WTC11 (cell line): ENCODE measurements at regions not wholly inside any gene's neighbourhood (a gene's known extent, or its start where the extent isn't known, plus 50 kb on each side); places are given as distances from the start of the nearest gene placed in this dataset.

Source experiments
- ATAC-seq: fragments of 200-7000 bp; cut with Tn5 transposase; 2 replicates; pipeline ENCODE4 v1.10.0; 2021; ENCODE audit warnings: mild to moderate bottlenecking, moderate library complexity
- CTCF ChIA-PET: fragments of 300-600 bp; sonication (Branson Sonifier 250); formaldehyde crosslinking; loops from one replicate; lab custom pipeline; 2021; ENCODE audit warnings: antibody characterized with exemption; lab: Charles Lee
- POLR2A ChIA-PET: fragments of 350-600 bp; sonication (Branson Sonifier 250); formaldehyde crosslinking; loops from one replicate; lab custom pipeline; 2021; ENCODE audit warnings: antibody characterized with exemption; lab: Charles Lee
- DNase-seq: peaks from one replicate; pipeline ENCODE4 v3.0.0; 2021; ENCODE audit warnings: low spot score
- H3K27ac Mint-ChIP-seq: 2 replicates; pipeline ENCODE4 v1.8.0; 2021; ENCODE audit warnings: mixed read lengths
- H3K27me3 Mint-ChIP-seq: 2 replicates; pipeline ENCODE4 v1.8.0; 2021; ENCODE audit warnings: low read depth, mild to moderate bottlenecking, moderate library complexity, mixed read lengths
- H3K36me3 Mint-ChIP-seq: 2 replicates; pipeline ENCODE4 v1.8.0; 2021; ENCODE audit warnings: mixed read lengths
- H3K4me1 Mint-ChIP-seq: 2 replicates; pipeline ENCODE4 v1.8.0; 2022; ENCODE audit warnings: mixed read lengths
- H3K4me3 Mint-ChIP-seq: 2 replicates; pipeline ENCODE4 v1.8.0; 2021; ENCODE audit warnings: mild to moderate bottlenecking, moderate library complexity, mixed read lengths
- H3K9me3 Mint-ChIP-seq: 2 replicates; pipeline ENCODE4 v1.8.0; 2021; ENCODE audit warnings: mixed read lengths
- ATF1 ChIP-seq: sonication (generic); formaldehyde crosslinking; IDR thresholded peaks from 2 replicates; pipeline ENCODE4 v1.8.1; 2023; ENCODE audit warnings: mild to moderate bottlenecking, moderate library complexity, missing genetic modification reagents
- CBFB ChIP-seq: sonication (generic); formaldehyde crosslinking; IDR thresholded peaks from 2 replicates; pipeline ENCODE4 v1.8.1; 2022; ENCODE audit warnings: mild to moderate bottlenecking, low read depth, missing genetic modification reagents
- CREM ChIP-seq: sonication (generic); formaldehyde crosslinking; IDR thresholded peaks from 2 replicates; pipeline ENCODE4 v1.8.1; 2022; ENCODE audit warnings: mild to moderate bottlenecking, missing genetic modification reagents, moderate library complexity
- ELF4 ChIP-seq: sonication (generic); formaldehyde crosslinking; IDR thresholded peaks from 2 replicates; pipeline ENCODE4 v1.8.1; 2022; ENCODE audit warnings: low read depth, mild to moderate bottlenecking, moderate library complexity, missing genetic modification reagents
- IRF2 ChIP-seq: sonication (generic); formaldehyde crosslinking; IDR thresholded peaks from 2 replicates; pipeline ENCODE4 v1.8.0; 2022; ENCODE audit warnings: low read depth, missing genetic modification reagents, borderline replicate concordance
- MAX ChIP-seq: sonication (generic); formaldehyde crosslinking; IDR thresholded peaks from 2 replicates; pipeline ENCODE4 v1.8.0; 2022; ENCODE audit warnings: mild to moderate bottlenecking, missing genetic modification reagents
- MYBL2 ChIP-seq: sonication (generic); formaldehyde crosslinking; IDR thresholded peaks from 2 replicates; pipeline ENCODE4 v1.8.1; 2023; ENCODE audit warnings: mild to moderate bottlenecking, moderate library complexity, missing genetic modification reagents
- NR3C1 ChIP-seq: sonication (generic); formaldehyde crosslinking; conservative IDR thresholded peaks from 2 replicates; pipeline ENCODE4 v1.8.1; 2023; ENCODE audit warnings: low read depth, mild to moderate bottlenecking, missing genetic modification reagents
- PRRX2 ChIP-seq: fragments of 250-450 bp; sonication (Bioruptor Pico); IDR thresholded peaks from 2 replicates; pipeline ENCODE4 v1.8.0; 2021; ENCODE audit warnings: mild to moderate bottlenecking
- SMAD3 ChIP-seq: sonication (generic); formaldehyde crosslinking; IDR thresholded peaks from 2 replicates; pipeline ENCODE4 v1.8.0; 2022; ENCODE audit warnings: missing genetic modification reagents, mild to moderate bottlenecking, borderline replicate concordance
- TCF7 ChIP-seq: sonication (generic); formaldehyde crosslinking; IDR thresholded peaks from 2 replicates; pipeline ENCODE4 v1.8.0; 2022; ENCODE audit warnings: mild to moderate bottlenecking, low read depth, missing genetic modification reagents, moderate library complexity
- TEAD4 ChIP-seq: sonication (generic); formaldehyde crosslinking; IDR thresholded peaks from 2 replicates; pipeline ENCODE4 v1.8.0; 2022; ENCODE audit warnings: mild to moderate bottlenecking, missing genetic modification reagents
- USF2 ChIP-seq: sonication (generic); formaldehyde crosslinking; IDR thresholded peaks from 2 replicates; pipeline ENCODE4 v1.8.1; 2023; ENCODE audit warnings: mild to moderate bottlenecking, missing genetic modification reagents, moderate library complexity
- ZBTB21 ChIP-seq: sonication (generic); formaldehyde crosslinking; IDR thresholded peaks from 2 replicates; pipeline ENCODE4 v1.8.1; 2023; ENCODE audit warnings: mild to moderate bottlenecking, missing genetic modification reagents, borderline replicate concordance
- ZNF121 ChIP-seq: sonication (generic); formaldehyde crosslinking; IDR thresholded peaks from 2 replicates; pipeline ENCODE4 v1.8.0; 2023; ENCODE audit warnings: missing genetic modification reagents
- ZNF138 ChIP-seq: sonication (generic); formaldehyde crosslinking; conservative IDR thresholded peaks from 2 replicates; pipeline ENCODE4 v1.8.1; 2022; ENCODE audit warnings: mild to moderate bottlenecking, moderate library complexity, missing genetic modification reagents
- ZNF263 ChIP-seq: sonication (generic); formaldehyde crosslinking; IDR thresholded peaks from 2 replicates; pipeline ENCODE4 v1.8.1; 2022; ENCODE audit warnings: low read depth, mild to moderate bottlenecking, moderate library complexity, missing genetic modification reagents
- TF ChIP-seq, protein P1 (sequence below): fragments of 250-450 bp; sonication (Bioruptor Pico); conservative IDR thresholded peaks from 2 replicates; pipeline ENCODE4 v1.9.0; 2021; ENCODE audit warnings: mild to moderate bottlenecking
- TF ChIP-seq, protein P2 (sequence below): sonication (generic); formaldehyde crosslinking; IDR thresholded peaks from 2 replicates; pipeline ENCODE4 v1.8.1; 2023; ENCODE audit warnings: mild to moderate bottlenecking, missing genetic modification reagents
- TF ChIP-seq, protein P3 (sequence below): sonication (generic); formaldehyde crosslinking; IDR thresholded peaks from 2 replicates; pipeline ENCODE4 v1.8.1; 2022; ENCODE audit warnings: missing genetic modification reagents, borderline replicate concordance
- TF ChIP-seq, protein P4 (sequence below): sonication (generic); formaldehyde crosslinking; IDR thresholded peaks from 2 replicates; pipeline ENCODE4 v1.8.1; 2022; ENCODE audit warnings: mild to moderate bottlenecking, moderate library complexity, missing genetic modification reagents

DNA sequence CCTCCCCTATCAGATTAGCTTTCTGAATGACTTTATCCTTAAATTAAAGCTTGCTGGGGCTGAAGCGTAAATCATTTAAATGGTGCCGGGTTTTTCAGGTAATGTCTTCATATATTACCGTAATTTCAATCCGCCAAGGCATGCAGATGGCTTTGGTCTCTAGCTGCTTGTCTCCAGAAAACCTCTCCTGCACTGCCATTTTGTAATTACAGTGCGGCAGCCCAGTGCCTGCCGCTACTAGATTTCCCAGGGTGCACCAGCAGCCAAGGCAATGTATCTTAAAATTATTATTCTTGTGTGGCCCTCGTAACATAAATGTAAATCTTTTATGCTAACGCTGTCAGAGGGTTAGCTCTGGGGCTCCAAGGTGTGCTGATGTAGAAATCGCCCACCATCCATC lies 208.5 kb downstream of the TMEM114 start (continued):
- TF ChIP-seq TCF7 (no peak), PRRX2 (CRISPR knock-in tag) (no peak), IRF2 (CRISPR knock-in tag) (no peak)
- TF ChIP-seq, all 79 proteins: peak for 0

GRCh38 chr16:8380311-8380710 lies 210.0 kb downstream of the TMEM114 start:
- no peak overlapping the region for H3K4me3 Mint-ChIP-seq
- CTCF ChIA-PET, result no interaction called here
- H3K4me1 Mint-ChIP-seq, result no peaks in the 10 kb centered on the region
- ATAC-seq (no peak), DNase-seq (no peak)
- POLR2A ChIA-PET, result no interaction called here
- peaks cover 6% of the 10 kb centered on the region for H3K27me3 Mint-ChIP-seq
- H3K9me3 Mint-ChIP-seq, result peaks cover 95% of the 10 kb centered on the region
- TF ChIP-seq, protein P1, sequence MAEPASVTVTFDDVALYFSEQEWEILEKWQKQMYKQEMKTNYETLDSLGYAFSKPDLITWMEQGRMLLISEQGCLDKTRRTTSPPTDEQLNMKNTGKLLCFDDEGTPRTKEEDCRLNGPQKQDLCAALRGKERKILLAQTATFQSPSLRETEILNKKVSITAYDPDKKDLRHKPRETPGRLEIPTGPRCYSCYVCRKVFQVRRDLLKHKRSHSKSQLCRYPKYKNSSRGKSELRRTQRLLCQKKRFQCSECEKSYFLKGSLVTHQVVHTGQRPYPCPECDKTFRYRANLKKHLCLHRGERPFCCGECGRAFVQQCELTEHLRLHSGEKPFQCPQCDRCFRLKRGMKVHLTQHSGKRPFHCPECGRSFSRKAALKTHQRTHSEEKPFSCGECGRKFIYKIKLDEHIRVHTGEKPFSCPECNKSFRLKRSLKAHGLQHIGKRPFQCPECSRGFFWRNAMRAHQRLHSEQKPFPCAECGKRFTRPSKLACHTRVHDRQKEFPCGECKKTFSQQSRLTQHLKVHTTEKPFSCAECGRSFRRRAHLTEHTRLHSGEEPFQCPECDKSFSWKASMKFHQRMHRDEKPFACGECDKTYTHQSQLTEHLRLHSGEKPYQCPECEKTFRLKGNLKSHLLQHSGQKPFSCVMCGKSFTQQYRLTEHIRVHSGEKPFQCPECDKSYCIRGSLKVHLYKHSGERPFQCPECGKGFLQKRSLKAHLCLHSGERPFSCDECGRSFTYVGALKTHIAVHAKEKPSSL (CRISPR knock-in tag), result no peak
- TF ChIP-seq USF2, result no peak
- no peak for TF ChIP-seq ELF4 (CRISPR knock-in tag)
- TF ChIP-seq MAX (CRISPR knock-in tag), result no peak
- TF ChIP-seq SMAD3 (CRISPR knock-in tag), result no peak
- no peak for TF ChIP-seq TCF7
- TF ChIP-seq TEAD4 (CRISPR knock-in tag), result no peak
- TF ChIP-seq ZNF138 (CRISPR knock-in tag), result no peak
- no peak for TF ChIP-seq CBFB (CRISPR knock-in tag)
- TF ChIP-seq, protein P2, sequence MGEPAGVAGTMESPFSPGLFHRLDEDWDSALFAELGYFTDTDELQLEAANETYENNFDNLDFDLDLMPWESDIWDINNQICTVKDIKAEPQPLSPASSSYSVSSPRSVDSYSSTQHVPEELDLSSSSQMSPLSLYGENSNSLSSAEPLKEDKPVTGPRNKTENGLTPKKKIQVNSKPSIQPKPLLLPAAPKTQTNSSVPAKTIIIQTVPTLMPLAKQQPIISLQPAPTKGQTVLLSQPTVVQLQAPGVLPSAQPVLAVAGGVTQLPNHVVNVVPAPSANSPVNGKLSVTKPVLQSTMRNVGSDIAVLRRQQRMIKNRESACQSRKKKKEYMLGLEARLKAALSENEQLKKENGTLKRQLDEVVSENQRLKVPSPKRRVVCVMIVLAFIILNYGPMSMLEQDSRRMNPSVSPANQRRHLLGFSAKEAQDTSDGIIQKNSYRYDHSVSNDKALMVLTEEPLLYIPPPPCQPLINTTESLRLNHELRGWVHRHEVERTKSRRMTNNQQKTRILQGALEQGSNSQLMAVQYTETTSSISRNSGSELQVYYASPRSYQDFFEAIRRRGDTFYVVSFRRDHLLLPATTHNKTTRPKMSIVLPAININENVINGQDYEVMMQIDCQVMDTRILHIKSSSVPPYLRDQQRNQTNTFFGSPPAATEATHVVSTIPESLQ, result no peak
- TF ChIP-seq ATF1 (CRISPR knock-in tag), result no peak
- TF ChIP-seq CREM (CRISPR knock-in tag), result no peak
- TF ChIP-seq NR3C1, result no peak
- no peak for TF ChIP-seq ZNF121 (CRISPR knock-in tag)
- TF ChIP-seq, protein P3, sequence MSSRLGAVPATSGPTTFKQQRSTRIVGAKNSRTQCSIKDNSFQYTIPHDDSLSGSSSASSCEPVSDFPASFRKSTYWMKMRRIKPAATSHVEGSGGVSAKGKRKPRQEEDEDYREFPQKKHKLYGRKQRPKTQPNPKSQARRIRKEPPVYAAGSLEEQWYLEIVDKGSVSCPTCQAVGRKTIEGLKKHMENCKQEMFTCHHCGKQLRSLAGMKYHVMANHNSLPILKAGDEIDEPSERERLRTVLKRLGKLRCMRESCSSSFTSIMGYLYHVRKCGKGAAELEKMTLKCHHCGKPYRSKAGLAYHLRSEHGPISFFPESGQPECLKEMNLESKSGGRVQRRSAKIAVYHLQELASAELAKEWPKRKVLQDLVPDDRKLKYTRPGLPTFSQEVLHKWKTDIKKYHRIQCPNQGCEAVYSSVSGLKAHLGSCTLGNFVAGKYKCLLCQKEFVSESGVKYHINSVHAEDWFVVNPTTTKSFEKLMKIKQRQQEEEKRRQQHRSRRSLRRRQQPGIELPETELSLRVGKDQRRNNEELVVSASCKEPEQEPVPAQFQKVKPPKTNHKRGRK (CRISPR knock-in tag), result no peak
- no peak for TF ChIP-seq ZNF263 (CRISPR knock-in tag)
- no peak for TF ChIP-seq ZBTB21 (CRISPR knock-in tag)
- TF ChIP-seq MYBL2, result no peak
- TF ChIP-seq, protein P4, sequence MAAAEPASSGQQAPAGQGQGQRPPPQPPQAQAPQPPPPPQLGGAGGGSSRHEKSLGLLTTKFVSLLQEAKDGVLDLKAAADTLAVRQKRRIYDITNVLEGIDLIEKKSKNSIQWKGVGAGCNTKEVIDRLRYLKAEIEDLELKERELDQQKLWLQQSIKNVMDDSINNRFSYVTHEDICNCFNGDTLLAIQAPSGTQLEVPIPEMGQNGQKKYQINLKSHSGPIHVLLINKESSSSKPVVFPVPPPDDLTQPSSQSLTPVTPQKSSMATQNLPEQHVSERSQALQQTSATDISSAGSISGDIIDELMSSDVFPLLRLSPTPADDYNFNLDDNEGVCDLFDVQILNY, result no peak
- no peak overlapping the region for H3K27ac Mint-ChIP-seq
- peaks cover 77% of the 10 kb centered on the region for H3K36me3 Mint-ChIP-seq
